ENCODE measurements at regions not wholly inside any gene's neighbourhood (a gene's known extent, or its start where the extent isn't known, plus 50 kb on each side); places are given as distances from the start of the nearest gene placed in this dataset.

DNA sequence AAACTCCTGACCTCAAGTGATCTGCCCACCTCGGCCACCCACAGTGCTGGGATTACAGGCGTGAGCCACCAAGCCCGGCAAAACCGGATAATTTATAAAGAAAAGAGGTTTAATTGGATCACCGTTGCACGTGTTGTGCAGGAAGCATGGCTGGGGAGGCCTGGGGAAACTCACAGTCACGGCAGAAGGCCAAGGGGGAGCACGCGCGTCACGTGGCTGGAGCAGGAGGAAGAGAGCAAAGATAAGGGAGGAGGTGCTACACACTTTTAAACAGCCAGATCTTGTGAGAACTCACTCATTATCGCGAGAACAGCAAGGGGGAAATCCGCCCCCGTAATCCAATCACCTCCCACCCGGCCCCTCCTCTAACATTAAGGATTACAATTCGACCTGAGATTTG is 177.9 kb upstream of the TENM3 start:
- TF ChIP-seq POLR2A (IDR thresholded peaks at IDR 0.05; ENCODE audit: low read length) = no peak
- TF ChIP-seq GATA1 (IDR thresholded peaks at IDR 0.05; ENCODE audit: low read depth, low read length) = no peak

Measured in erythroblast (primary cell).